ENCODE measurements at regions not wholly inside any gene's neighbourhood (a gene's known extent, or its start where the extent isn't known, plus 50 kb on each side); places are given as distances from the start of the nearest gene placed in this dataset.

DNA sequence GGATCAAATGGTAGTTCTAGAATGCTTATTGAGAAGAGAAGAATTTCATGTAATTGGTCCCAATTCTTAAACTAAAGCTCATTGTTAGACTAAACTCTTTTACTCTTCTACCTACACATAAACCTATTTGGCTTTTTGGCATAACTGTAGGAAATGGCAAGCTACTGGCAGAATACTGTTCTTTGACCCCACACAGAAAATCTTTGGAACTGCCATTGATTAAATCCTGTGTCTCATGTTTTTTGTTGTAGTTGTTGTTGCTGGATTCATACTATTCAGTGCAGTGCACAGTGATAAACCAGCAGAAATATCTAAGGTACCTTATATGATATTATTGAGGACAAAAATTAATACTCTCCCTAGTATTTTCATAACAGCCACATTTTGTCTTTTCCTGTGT lies 242.1 kb upstream of the SGK1 start:
- no peak for DNase-seq (ENCODE audit: low read depth)
- no peak overlapping the region for H3K4me3 ChIP-seq (replicated peaks; ENCODE audit: low read depth, low read length)
- TF ChIP-seq, protein P1, sequence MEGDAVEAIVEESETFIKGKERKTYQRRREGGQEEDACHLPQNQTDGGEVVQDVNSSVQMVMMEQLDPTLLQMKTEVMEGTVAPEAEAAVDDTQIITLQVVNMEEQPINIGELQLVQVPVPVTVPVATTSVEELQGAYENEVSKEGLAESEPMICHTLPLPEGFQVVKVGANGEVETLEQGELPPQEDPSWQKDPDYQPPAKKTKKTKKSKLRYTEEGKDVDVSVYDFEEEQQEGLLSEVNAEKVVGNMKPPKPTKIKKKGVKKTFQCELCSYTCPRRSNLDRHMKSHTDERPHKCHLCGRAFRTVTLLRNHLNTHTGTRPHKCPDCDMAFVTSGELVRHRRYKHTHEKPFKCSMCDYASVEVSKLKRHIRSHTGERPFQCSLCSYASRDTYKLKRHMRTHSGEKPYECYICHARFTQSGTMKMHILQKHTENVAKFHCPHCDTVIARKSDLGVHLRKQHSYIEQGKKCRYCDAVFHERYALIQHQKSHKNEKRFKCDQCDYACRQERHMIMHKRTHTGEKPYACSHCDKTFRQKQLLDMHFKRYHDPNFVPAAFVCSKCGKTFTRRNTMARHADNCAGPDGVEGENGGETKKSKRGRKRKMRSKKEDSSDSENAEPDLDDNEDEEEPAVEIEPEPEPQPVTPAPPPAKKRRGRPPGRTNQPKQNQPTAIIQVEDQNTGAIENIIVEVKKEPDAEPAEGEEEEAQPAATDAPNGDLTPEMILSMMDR (IDR thresholded peaks at IDR 0.05; ENCODE audit: low read length, missing control alignments), result no peak

DNA sequence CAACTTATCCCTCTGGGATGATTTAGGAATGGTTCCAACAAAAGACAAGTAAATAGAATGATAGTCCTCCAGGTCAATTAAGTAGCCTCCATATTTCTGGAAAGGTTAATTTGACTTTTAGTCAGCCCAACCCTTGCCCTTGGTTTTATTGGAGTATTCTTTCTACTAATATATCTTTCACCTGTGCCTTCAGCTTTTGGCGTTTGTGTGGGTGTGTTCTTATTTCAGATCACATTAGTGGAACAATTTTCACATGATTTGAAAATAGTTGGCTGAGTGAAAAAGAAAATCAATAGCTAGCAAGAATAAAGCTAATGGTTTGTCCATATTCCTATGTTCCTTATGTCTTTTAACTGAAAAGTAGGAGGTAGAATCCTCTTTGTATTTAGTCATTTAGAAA lies 239.6 kb upstream of the SGK1 start:
- DNase-seq (ENCODE audit: low read depth), result no peak
- TF ChIP-seq, protein P1 (IDR thresholded peaks at IDR 0.05; ENCODE audit: low read length, missing control alignments), result no peak
- no peak overlapping the region for H3K4me3 ChIP-seq (replicated peaks; ENCODE audit: low read depth, low read length)

GRCh38 chr6:134555672-134556071 lies 237.8 kb upstream of the SGK1 start:
- no peak overlapping the region for H3K4me3 ChIP-seq (replicated peaks; ENCODE audit: low read depth, low read length)
- no peak for DNase-seq (ENCODE audit: low read depth)
- TF ChIP-seq, protein P1 (IDR thresholded peaks at IDR 0.05; ENCODE audit: low read length, missing control alignments), result no peak

DNA sequence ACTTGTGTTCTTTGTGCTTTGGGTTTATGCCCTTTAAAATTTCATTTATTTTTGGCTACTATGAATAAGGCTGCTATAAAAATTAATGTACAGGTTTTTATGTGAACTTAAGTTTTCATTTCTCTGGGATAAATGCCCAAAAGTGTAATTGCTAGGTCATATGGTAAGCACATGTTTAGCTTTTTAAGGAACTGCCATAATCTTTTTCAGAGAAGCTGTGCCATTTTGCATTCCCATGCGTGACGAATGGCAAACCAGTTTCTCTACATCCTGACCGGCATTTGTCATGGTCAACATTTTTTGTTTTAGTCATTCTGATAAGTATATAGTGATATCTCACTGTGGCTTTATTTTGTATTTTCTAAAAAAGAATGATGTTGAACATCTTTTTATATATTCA lies 236.0 kb upstream of the SGK1 start:
- peak; percentile 51 for DNase-seq (ENCODE audit: low read depth)
- no peak overlapping the region for H3K4me3 ChIP-seq (replicated peaks; ENCODE audit: low read depth, low read length)
- TF ChIP-seq, protein P1 (IDR thresholded peaks at IDR 0.05; ENCODE audit: low read length, missing control alignments), result no peak

GRCh38 chr6:134551245-134551960 lies 233.5 kb upstream of the SGK1 start:
- H3K4me3 ChIP-seq (replicated peaks; ENCODE audit: low read depth, low read length), result no peak overlapping the region
- DNase-seq (ENCODE audit: low read depth), result peak; percentile 89
- TF ChIP-seq, protein P1 (IDR thresholded peaks at IDR 0.05; ENCODE audit: low read length, missing control alignments), result no peak

GRCh38 chr6:134550604-134551003 lies 232.7 kb upstream of the SGK1 start:
- DNase-seq (ENCODE audit: low read depth), result peak; percentile 94
- TF ChIP-seq, protein P1 (IDR thresholded peaks at IDR 0.05; ENCODE audit: low read length, missing control alignments), result no peak
- H3K4me3 ChIP-seq (replicated peaks; ENCODE audit: low read depth, low read length), result no peak overlapping the region

GRCh38 chr6:134549854-134550253 lies 231.9 kb upstream of the SGK1 start:
- H3K4me3 ChIP-seq (replicated peaks; ENCODE audit: low read depth, low read length), result no peak overlapping the region
- TF ChIP-seq, protein P1 (IDR thresholded peaks at IDR 0.05; ENCODE audit: low read length, missing control alignments), result no peak
- peak; percentile 66 for DNase-seq (ENCODE audit: low read depth)
